PFSK-1 (cell line): ENCODE measurements at regions not wholly inside any gene's neighbourhood (a gene's known extent, or its start where the extent isn't known, plus 50 kb on each side); places are given as distances from the start of the nearest gene placed in this dataset.

Source experiments
- SIN3A ChIP-seq: IDR thresholded peaks from 2 replicates; pipeline ENCODE4 v1.6.1; 2012; ENCODE audit warnings: mild to moderate bottlenecking, low read length, moderate library complexity, borderline replicate concordance; ENCODE audit not compliant: insufficient read depth
- TAF1 ChIP-seq: IDR thresholded peaks from 2 replicates; pipeline ENCODE4 v1.6.1; 2012; ENCODE audit warnings: low read length, control low read depth, borderline replicate concordance; ENCODE audit not compliant: insufficient read depth

GRCh38 chr5:52378237-52378636, 409.5 kb upstream of the ITGA1 start:
- TF ChIP-seq SIN3A (no peak), TAF1 (no peak)
